ENCODE measurements at regions not wholly inside any gene's neighbourhood (a gene's known extent, or its start where the extent isn't known, plus 50 kb on each side); places are given as distances from the start of the nearest gene placed in this dataset.

DNA sequence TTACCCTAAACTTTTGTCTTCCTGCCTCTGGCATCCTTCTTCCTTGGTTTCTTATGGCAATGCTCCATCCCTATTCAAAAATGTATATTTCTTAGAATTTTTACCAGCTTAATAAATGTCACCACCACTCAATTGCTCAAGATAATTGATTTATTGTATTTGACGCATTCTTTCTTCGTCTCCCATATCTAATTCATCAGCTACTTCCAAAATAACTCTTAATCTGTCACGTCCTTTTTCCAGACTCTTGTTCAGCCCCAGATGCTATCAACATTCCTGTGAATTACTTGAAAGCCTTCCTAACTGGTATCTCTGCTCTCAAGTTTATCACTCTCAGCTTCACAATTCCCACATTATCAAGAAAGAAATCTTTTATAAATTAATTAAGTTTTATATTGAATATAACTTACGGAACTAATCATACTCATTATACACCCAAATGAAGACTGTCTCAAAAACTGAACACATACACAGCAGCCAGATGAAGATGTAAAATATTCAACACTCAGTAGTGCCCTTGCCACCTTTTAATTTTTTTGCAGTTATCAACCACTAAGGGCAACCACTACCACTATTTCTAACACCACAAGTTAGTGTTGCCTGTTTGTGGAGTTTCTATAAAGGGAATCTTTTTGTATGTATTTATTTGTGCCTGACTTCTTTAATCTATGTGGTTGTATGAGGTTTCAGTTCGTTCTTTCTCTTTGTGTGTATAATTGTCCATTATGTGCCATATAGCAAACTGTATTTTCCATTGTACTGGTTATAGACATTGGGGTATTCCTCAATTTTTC lies 2295.4 kb downstream of the PCDH9 start:
- Histone ChIP-seq H3K36me3 (replicated peaks; ENCODE audit: insufficient read depth, low read depth) (no peaks in the 10 kb centered on the region), H3K27me3 (no peaks in the 10 kb centered on the region), H3K4me2 (no peak overlapping the region), H3K4me3 (no peak overlapping the region), H3K9me3 (ENCODE audit: low read depth) (no peaks in the 10 kb centered on the region), H3K9me2 (replicated peaks; ENCODE audit: insufficient read depth) (no peaks in the 10 kb centered on the region), H3K79me2 (no peaks in the 10 kb centered on the region), H3K27ac (no peak overlapping the region), H2AFZ (no peak overlapping the region), H4K20me1 (ENCODE audit: insufficient read depth, poor library complexity, severe bottlenecking) (no peaks in the 10 kb centered on the region), H3K4me1 (ENCODE audit: insufficient read depth) (no peaks in the 10 kb centered on the region)
- WGBS (ENCODE audit: low lambda C conversion rate, missing lambda C conversion rate), result 68% methylated on average over 5 of the region's 5 CpGs
- TF ChIP-seq EZH2 (IDR thresholded peaks at IDR 0.05; ENCODE audit: borderline replicate concordance) (no peak), EZH2phosphoT487 (IDR thresholded peaks at IDR 0.05; ENCODE audit: low read depth, severe bottlenecking, unreplicated experiment) (no peak)
- TF ChIP-seq, protein P1, sequence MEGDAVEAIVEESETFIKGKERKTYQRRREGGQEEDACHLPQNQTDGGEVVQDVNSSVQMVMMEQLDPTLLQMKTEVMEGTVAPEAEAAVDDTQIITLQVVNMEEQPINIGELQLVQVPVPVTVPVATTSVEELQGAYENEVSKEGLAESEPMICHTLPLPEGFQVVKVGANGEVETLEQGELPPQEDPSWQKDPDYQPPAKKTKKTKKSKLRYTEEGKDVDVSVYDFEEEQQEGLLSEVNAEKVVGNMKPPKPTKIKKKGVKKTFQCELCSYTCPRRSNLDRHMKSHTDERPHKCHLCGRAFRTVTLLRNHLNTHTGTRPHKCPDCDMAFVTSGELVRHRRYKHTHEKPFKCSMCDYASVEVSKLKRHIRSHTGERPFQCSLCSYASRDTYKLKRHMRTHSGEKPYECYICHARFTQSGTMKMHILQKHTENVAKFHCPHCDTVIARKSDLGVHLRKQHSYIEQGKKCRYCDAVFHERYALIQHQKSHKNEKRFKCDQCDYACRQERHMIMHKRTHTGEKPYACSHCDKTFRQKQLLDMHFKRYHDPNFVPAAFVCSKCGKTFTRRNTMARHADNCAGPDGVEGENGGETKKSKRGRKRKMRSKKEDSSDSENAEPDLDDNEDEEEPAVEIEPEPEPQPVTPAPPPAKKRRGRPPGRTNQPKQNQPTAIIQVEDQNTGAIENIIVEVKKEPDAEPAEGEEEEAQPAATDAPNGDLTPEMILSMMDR (IDR thresholded peaks at IDR 0.05; ENCODE audit: poor library complexity), result no peak
- DNase-seq (ENCODE audit: low spot score), result no peak

DNA sequence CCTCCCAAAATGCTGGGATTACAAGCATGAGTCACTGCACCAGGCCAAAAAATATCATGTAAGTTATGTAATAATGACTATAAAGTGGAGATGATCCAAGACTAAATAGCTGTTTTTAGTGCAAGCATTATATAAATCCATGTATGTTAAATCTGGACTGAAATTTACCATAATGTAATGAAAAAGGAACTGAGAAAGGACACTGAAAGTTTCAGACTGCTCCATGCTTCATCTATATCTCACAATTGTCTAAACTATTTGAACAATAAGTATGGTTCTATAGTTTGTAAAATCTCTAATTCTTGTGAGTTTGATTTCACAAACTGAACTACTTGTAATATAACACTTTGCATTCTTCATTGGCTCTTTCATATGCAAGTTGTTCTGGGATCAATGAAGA lies 2299.5 kb downstream of the PCDH9 start:
- no peaks in the 10 kb centered on the region for H3K36me3 ChIP-seq (replicated peaks; ENCODE audit: insufficient read depth, low read depth)

DNA sequence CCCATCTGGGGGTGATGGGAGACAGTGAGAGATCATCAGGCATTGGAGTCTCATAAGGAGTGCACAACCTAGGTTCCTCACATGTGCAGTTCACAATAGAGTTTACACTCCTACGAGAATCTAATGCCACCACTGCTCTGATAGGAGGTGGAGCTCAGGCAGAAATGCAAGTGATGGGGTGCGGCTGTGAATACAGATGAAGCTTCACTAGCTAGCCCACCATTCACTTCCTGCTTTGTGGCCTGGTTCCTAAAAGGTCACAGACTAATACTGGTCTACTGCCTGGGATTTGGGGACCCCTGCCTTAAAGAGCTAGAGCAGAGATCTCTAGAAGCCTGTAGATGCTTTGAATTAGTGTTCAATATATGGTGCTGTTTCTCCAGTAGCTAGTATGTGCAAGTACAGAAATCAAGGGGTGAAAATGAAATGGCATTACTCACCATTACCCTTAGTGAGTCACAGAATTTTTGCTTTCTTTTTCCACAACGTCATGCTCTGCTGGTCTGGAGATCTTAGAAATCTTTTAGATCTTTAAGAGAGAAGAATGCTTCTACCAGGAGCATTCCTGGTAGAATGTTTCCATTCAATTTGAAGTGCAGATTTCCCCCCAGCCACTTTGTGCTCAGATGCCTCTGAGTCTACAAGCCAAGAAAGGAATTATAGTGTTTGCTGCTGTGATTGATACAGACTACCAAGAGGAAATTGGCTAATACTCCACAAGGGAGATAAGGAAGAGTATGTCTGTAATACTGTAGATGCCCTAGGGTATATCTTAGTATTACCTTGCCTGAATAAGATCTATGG lies 2301.2 kb downstream of the PCDH9 start:
- DNase-seq (ENCODE audit: low spot score), result peak; percentile 11
- no peak overlapping the region for H2AFZ ChIP-seq
- H3K9me3 ChIP-seq (ENCODE audit: low read depth), result no peaks in the 10 kb centered on the region
- H3K4me2 ChIP-seq, result no peak overlapping the region
- no peaks in the 10 kb centered on the region for H4K20me1 ChIP-seq (ENCODE audit: insufficient read depth, poor library complexity, severe bottlenecking)
- H3K4me3 ChIP-seq, result no peak overlapping the region
- no peaks in the 10 kb centered on the region for H3K27me3 ChIP-seq
- WGBS (ENCODE audit: low lambda C conversion rate, missing lambda C conversion rate), result 60% methylated on average over 3 of the region's 3 CpGs
- no peaks in the 10 kb centered on the region for H3K4me1 ChIP-seq (ENCODE audit: insufficient read depth)
- no peaks in the 10 kb centered on the region for H3K79me2 ChIP-seq
- no peaks in the 10 kb centered on the region for H3K36me3 ChIP-seq (replicated peaks; ENCODE audit: insufficient read depth, low read depth)
- H3K27ac ChIP-seq, result no peak overlapping the region
- H3K9me2 ChIP-seq (replicated peaks; ENCODE audit: insufficient read depth), result no peaks in the 10 kb centered on the region
- no peak for TF ChIP-seq EZH2 (IDR thresholded peaks at IDR 0.05; ENCODE audit: borderline replicate concordance)
- TF ChIP-seq EZH2phosphoT487 (IDR thresholded peaks at IDR 0.05; ENCODE audit: low read depth, severe bottlenecking, unreplicated experiment), result no peak
- TF ChIP-seq, protein P1 (IDR thresholded peaks at IDR 0.05; ENCODE audit: poor library complexity), result no peak

More for the DNA sequence above, 2299.5 kb downstream of the PCDH9 start:
- TF ChIP-seq, protein P1 (IDR thresholded peaks at IDR 0.05; ENCODE audit: poor library complexity), result no peak
- TF ChIP-seq EZH2phosphoT487 (IDR thresholded peaks at IDR 0.05; ENCODE audit: low read depth, severe bottlenecking, unreplicated experiment) (no peak), EZH2 (IDR thresholded peaks at IDR 0.05; ENCODE audit: borderline replicate concordance) (no peak)
- no peak overlapping the region for H2AFZ ChIP-seq
- no peaks in the 10 kb centered on the region for H3K9me2 ChIP-seq (replicated peaks; ENCODE audit: insufficient read depth)
- no peaks in the 10 kb centered on the region for H3K4me1 ChIP-seq (ENCODE audit: insufficient read depth)
- H3K4me2 ChIP-seq, result no peak overlapping the region
- no peak overlapping the region for H3K27ac ChIP-seq
- DNase-seq (ENCODE audit: low spot score), result no peak
- no peaks in the 10 kb centered on the region for H3K27me3 ChIP-seq
- H3K4me3 ChIP-seq, result no peak overlapping the region
- no peaks in the 10 kb centered on the region for H4K20me1 ChIP-seq (ENCODE audit: insufficient read depth, poor library complexity, severe bottlenecking)
- no peaks in the 10 kb centered on the region for H3K79me2 ChIP-seq
- H3K9me3 ChIP-seq (ENCODE audit: low read depth), result no peaks in the 10 kb centered on the region

All from hepatocyte (in vitro differentiated cells).